ENCODE measurements at regions not wholly inside any gene's neighbourhood (a gene's known extent, or its start where the extent isn't known, plus 50 kb on each side); places are given as distances from the start of the nearest gene placed in this dataset.

DNA sequence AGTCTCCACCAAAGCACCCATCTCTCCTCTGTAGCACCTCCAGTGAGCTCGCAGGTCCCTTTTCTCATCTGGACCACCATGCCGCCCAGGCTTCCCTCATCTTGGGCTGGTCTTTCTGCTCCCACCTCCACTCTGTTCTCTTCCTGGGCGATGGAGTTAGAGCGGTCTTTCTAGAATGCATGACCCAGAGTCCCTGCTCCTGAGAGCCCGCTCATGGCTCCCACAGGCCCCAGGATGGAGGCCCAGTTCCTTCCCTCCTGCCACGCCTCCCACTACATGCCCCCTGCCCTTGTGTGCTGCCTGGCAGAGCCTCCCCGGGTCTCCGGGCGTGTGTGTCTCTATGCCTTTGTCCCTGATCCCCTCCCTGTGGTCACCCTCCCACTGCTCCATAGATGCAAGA, 100.7 kb upstream of the RTL1 start:
- TF ChIP-seq, protein P1, sequence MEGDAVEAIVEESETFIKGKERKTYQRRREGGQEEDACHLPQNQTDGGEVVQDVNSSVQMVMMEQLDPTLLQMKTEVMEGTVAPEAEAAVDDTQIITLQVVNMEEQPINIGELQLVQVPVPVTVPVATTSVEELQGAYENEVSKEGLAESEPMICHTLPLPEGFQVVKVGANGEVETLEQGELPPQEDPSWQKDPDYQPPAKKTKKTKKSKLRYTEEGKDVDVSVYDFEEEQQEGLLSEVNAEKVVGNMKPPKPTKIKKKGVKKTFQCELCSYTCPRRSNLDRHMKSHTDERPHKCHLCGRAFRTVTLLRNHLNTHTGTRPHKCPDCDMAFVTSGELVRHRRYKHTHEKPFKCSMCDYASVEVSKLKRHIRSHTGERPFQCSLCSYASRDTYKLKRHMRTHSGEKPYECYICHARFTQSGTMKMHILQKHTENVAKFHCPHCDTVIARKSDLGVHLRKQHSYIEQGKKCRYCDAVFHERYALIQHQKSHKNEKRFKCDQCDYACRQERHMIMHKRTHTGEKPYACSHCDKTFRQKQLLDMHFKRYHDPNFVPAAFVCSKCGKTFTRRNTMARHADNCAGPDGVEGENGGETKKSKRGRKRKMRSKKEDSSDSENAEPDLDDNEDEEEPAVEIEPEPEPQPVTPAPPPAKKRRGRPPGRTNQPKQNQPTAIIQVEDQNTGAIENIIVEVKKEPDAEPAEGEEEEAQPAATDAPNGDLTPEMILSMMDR (conservative IDR thresholded peaks at IDR 0.05): no peak
- TF ChIP-seq ZFX (IDR thresholded peaks at IDR 0.05): no peak
